ENCODE measurements at regions not wholly inside any gene's neighbourhood (a gene's known extent, or its start where the extent isn't known, plus 50 kb on each side); places are given as distances from the start of the nearest gene placed in this dataset.

DNA sequence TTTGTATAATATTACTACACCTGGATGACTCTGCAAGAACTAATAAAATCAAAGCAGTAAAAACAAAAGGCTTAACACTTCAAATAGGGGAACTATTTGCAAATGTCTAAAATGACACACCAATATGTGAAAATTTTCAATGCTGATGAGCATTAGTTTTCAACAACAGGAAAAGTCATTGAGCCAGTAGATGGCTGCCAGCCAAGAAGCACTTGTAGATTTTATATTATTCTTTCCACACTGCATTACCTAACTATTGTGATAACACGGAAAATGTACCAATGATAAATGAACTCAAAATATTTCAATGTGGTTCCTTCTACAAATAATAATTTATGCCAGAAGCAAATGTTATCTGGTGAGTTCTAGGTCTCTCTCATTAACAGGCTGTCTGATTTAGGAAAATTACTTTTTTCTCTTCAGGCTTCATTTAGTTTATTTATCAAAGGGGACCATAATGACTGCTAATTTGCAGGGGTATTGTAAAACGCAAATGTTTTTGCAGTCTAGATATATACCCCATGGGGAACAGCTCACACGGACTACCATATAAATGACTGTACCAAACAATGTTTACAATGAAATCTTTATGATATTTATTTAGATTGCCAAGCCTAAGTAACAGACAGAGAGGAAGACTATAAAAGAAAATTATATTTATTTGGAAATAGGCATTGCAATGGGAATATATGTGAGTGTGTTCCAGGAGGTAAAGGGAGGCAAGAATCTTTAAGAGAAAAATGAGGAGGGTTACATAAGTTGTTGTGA is 407.8 kb downstream of the LIG4 start:
- DNase-seq (ENCODE audit: low read depth) (no peak), FAIRE-seq (no peak)
- Histone ChIP-seq H3K4me3 (ENCODE audit: low read depth, low read length) (no peak overlapping the region), H3K36me3 (ENCODE audit: control insufficient read depth, insufficient read depth, low read length) (no peaks in the 10 kb centered on the region), H3K27me3 (ENCODE audit: control insufficient read depth, insufficient read depth, low read length) (no peaks in the 10 kb centered on the region)
- TF ChIP-seq, protein P1, sequence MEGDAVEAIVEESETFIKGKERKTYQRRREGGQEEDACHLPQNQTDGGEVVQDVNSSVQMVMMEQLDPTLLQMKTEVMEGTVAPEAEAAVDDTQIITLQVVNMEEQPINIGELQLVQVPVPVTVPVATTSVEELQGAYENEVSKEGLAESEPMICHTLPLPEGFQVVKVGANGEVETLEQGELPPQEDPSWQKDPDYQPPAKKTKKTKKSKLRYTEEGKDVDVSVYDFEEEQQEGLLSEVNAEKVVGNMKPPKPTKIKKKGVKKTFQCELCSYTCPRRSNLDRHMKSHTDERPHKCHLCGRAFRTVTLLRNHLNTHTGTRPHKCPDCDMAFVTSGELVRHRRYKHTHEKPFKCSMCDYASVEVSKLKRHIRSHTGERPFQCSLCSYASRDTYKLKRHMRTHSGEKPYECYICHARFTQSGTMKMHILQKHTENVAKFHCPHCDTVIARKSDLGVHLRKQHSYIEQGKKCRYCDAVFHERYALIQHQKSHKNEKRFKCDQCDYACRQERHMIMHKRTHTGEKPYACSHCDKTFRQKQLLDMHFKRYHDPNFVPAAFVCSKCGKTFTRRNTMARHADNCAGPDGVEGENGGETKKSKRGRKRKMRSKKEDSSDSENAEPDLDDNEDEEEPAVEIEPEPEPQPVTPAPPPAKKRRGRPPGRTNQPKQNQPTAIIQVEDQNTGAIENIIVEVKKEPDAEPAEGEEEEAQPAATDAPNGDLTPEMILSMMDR (IDR thresholded peaks at IDR 0.05; ENCODE audit: insufficient read depth, low read length, severe bottlenecking): no peak

DNA sequence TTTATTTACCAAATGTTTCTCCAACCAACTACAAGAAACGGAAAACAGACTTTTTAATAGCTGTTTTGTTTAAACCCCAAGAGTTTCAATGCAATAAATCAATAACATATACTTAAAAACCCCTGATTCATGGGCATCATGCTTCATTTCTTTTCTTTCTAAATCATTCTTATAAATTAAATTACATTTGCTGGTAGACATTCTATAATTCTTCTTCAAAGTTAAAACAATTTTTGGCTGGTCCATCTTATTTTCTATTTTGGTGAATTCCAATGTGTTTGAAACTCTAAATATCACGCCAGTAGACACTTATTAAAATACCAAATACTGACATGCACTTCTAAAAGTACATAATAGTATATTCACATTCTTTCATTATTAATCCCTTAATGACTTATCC is 408.6 kb downstream of the LIG4 start:
- DNase-seq (ENCODE audit: low read depth) (no peak), FAIRE-seq (no peak)
- Histone ChIP-seq H3K27me3 (ENCODE audit: control insufficient read depth, insufficient read depth, low read length) (no peaks in the 10 kb centered on the region), H3K4me3 (ENCODE audit: low read depth, low read length) (no peak overlapping the region), H3K36me3 (ENCODE audit: control insufficient read depth, insufficient read depth, low read length) (no peaks in the 10 kb centered on the region)
- TF ChIP-seq, protein P1 (IDR thresholded peaks at IDR 0.05; ENCODE audit: insufficient read depth, low read length, severe bottlenecking): no peak

DNA sequence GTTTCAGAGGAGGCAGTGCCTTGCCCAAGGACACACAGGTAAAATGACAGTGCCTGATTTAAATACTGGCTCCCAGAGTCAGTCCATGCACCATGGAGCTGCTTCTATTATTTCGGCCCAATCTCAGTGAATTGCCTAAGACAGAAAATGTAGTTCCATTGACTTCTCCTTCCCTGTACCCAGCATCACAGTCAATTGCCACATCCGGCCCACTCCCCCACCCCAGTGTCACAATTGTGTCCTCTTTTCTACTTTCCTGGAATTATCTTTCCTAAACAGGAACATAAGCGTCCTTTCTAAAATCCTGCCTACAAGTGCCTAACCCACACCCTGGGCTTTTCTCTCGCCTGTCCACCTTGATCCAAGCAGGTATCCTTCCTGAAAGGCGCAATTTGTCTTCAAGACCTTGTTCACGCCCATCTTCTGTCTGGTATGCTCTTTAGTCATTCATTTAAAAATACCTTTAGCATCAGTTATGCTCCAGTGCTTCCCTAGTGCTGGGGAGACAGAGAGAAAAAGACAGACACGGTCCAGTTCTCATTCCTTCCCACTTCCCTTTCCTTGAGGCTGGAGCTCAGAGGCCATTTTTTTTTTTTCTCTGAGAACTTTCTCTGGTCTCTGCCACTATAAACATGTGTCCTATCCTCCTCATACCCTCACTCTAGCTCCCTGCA is 411.4 kb downstream of the LIG4 start:
- Histone ChIP-seq H3K36me3 (ENCODE audit: control insufficient read depth, insufficient read depth, low read length) (no peaks in the 10 kb centered on the region), H3K27me3 (ENCODE audit: control insufficient read depth, insufficient read depth, low read length) (no peaks in the 10 kb centered on the region), H3K4me3 (ENCODE audit: low read depth, low read length) (no peak overlapping the region)
- TF ChIP-seq, protein P1 (IDR thresholded peaks at IDR 0.05; ENCODE audit: insufficient read depth, low read length, severe bottlenecking): no peak
- no peak for DNase-seq (ENCODE audit: low read depth)
- FAIRE-seq: no peak

DNA sequence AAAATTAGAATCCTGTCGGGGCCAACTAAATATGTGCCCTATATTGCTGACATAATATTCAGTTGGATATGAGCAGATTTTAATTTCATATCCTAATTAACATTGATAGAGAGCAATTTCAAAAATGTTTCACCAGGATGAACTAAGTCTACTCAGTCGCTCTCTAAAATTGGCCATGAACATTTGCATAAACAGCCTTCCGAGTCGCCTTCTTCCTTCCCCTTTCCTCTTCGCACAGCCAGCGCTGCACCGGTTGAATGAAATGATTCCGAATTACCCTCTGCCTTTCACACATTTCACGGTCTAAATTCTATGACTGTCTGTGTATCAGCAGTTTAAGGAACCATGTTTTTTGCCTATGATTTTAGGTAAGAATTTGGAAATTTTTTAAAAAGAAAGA is 413.7 kb downstream of the LIG4 start:
- Histone ChIP-seq H3K27me3 (ENCODE audit: control insufficient read depth, insufficient read depth, low read length) (no peaks in the 10 kb centered on the region), H3K4me3 (ENCODE audit: low read depth, low read length) (no peak overlapping the region), H3K36me3 (ENCODE audit: control insufficient read depth, insufficient read depth, low read length) (no peaks in the 10 kb centered on the region)
- TF ChIP-seq, protein P1 (IDR thresholded peaks at IDR 0.05; ENCODE audit: insufficient read depth, low read length, severe bottlenecking): no peak
- FAIRE-seq (no peak), DNase-seq (ENCODE audit: low read depth) (no peak)

DNA sequence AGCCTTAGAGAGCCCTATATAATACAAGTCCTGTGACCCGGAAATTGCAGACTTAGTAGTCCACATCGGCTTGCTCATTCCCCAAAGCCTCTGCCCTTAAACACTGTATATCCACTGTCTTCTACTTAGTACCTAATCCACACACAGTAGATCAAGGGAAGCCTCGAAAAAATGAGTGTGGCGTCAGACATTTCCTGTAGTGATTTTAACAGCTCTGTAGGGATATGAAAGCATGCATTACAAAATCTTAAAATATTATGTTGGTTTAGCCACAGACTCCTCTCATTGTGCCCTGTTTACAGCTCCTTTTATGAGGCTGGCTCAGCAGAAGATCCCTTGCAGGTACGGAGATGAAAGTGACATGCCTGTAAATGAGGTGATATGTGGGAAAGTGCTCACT is 416.3 kb downstream of the LIG4 start:
- FAIRE-seq (no peak), DNase-seq (ENCODE audit: low read depth) (no peak)
- H3K4me3 ChIP-seq (ENCODE audit: low read depth, low read length): no peak overlapping the region
- TF ChIP-seq, protein P1 (IDR thresholded peaks at IDR 0.05; ENCODE audit: insufficient read depth, low read length, severe bottlenecking): no peak
- no peaks in the 10 kb centered on the region for H3K36me3 ChIP-seq (ENCODE audit: control insufficient read depth, insufficient read depth, low read length)
- no peaks in the 10 kb centered on the region for H3K27me3 ChIP-seq (ENCODE audit: control insufficient read depth, insufficient read depth, low read length)

Data from bronchial epithelial cell (primary cell).